ENCODE measurements at regions not wholly inside any gene's neighbourhood (a gene's known extent, or its start where the extent isn't known, plus 50 kb on each side); places are given as distances from the start of the nearest gene placed in this dataset.

- DNase-seq (ENCODE audit: low read depth, low spot score) (no peak), ATAC-seq (no peak)
- CTCF ChIA-PET: interaction anchor here (0.6 kb wide), 1 partner anchor 33 kb away, joined by 3 read pairs; no protein-coding TSS in a partner anchor
- Histone ChIP-seq H3K9me3 (ENCODE audit: control insufficient read depth, insufficient read depth, low read depth, low read length) (no peaks in the 10 kb centered on the region), H3K36me3 (ENCODE audit: control insufficient read depth, insufficient read depth, low read length) (no peaks in the 10 kb centered on the region), H3K27ac (ENCODE audit: low read length) (no peak overlapping the region), H3K4me3 (ENCODE audit: low read depth in 2 of 2, low read length in 2 of 2) (no peak overlapping the region), H3K27me3 (ENCODE audit: control insufficient read depth, insufficient read depth, low read length) (peaks cover 4% of the 10 kb centered on the region; the same call in 1 of the 2 replicates), H3K4me1 (ENCODE audit: control insufficient read depth, insufficient read depth, low read length) (no peaks in the 10 kb centered on the region)
- no TSS peak for BruUV-seq (replicated peaks)
- TF ChIP-seq SIN3A (IDR thresholded peaks at IDR 0.05; ENCODE audit: borderline replicate concordance, insufficient read depth, low read depth, low read length) (no peak), POLR2AphosphoS5 (IDR thresholded peaks at IDR 0.05; ENCODE audit: low read depth, low read length) (no peak)
- in situ Hi-C loops (cut with HindIII; ENCODE audit: low pct_unique_long_range_greater_than_20kb, low sequenced_read_pairs): no loop called here
- POLR2A ChIA-PET: no interaction called here
- intact Hi-C loops (cut with micrococcal nuclease; ENCODE audit: unreplicated experiment): no loop called here
These were observed 133.7 kb downstream of the FCRL5 start for GRCh38 chr1:157418659-157419058.

- H3K27me3 ChIP-seq (ENCODE audit: control insufficient read depth, insufficient read depth, low read length): peaks cover 4% of the 10 kb centered on the region; the same call in 1 of the 2 replicates
- H3K4me3 ChIP-seq (ENCODE audit: low read depth in 2 of 2, low read length in 2 of 2): no peak overlapping the region
- H3K36me3 ChIP-seq (ENCODE audit: control insufficient read depth, insufficient read depth, low read length): no peaks in the 10 kb centered on the region
- DNase-seq (ENCODE audit: low read depth, low spot score) (no peak), ATAC-seq (no peak)
- ChIA-PET POLR2A (no interaction called here), CTCF (interaction anchor here (0.6 kb wide), 1 partner anchor 33 kb away, joined by 3 read pairs; no protein-coding TSS in a partner anchor)
- no peaks in the 10 kb centered on the region for H3K9me3 ChIP-seq (ENCODE audit: control insufficient read depth, insufficient read depth, low read depth, low read length)
- no TSS peak for BruUV-seq (replicated peaks)
- intact Hi-C loops (cut with micrococcal nuclease; ENCODE audit: unreplicated experiment): no loop called here
- in situ Hi-C loops (cut with HindIII; ENCODE audit: low pct_unique_long_range_greater_than_20kb, low sequenced_read_pairs): no loop called here
- no peak overlapping the region for H3K27ac ChIP-seq (ENCODE audit: low read length)
- no peaks in the 10 kb centered on the region for H3K4me1 ChIP-seq (ENCODE audit: control insufficient read depth, insufficient read depth, low read length)
- TF ChIP-seq SIN3A (IDR thresholded peaks at IDR 0.05; ENCODE audit: borderline replicate concordance, insufficient read depth, low read depth, low read length) (no peak), TCF7L2 (IDR thresholded peaks at IDR 0.05; ENCODE audit: low read depth, low read length) (no peak)
These were observed 134.1 kb downstream of the FCRL5 start for GRCh38 chr1:157418231-157418630.

- Histone ChIP-seq H3K27ac (ENCODE audit: low read length) (no peak overlapping the region), H3K9me3 (ENCODE audit: control insufficient read depth, insufficient read depth, low read depth, low read length) (no peaks in the 10 kb centered on the region), H3K27me3 (ENCODE audit: control insufficient read depth, insufficient read depth, low read length) (peaks cover 5% of the 10 kb centered on the region; the same call in 1 of the 2 replicates), H3K4me3 (ENCODE audit: low read depth in 2 of 2, low read length in 2 of 2) (no peak overlapping the region), H3K36me3 (ENCODE audit: control insufficient read depth, insufficient read depth, low read length) (no peaks in the 10 kb centered on the region), H3K4me1 (ENCODE audit: control insufficient read depth, insufficient read depth, low read length) (no peaks in the 10 kb centered on the region)
- intact Hi-C loops (cut with micrococcal nuclease; ENCODE audit: unreplicated experiment): no loop called here
- TF ChIP-seq POLR2AphosphoS5 (IDR thresholded peaks at IDR 0.05; ENCODE audit: low read depth, low read length): no peak
- TF ChIP-seq SIN3A (IDR thresholded peaks at IDR 0.05; ENCODE audit: borderline replicate concordance, insufficient read depth, low read depth, low read length): no peak
- TF ChIP-seq TCF7L2 (IDR thresholded peaks at IDR 0.05; ENCODE audit: low read depth, low read length): no peak
- TF ChIP-seq REST (IDR thresholded peaks at IDR 0.05; ENCODE audit: insufficient read depth in 1 of 2, low read depth in 2 of 2, low read length in 1 of 2): no peak
- TF ChIP-seq CTCF (IDR thresholded peaks at IDR 0.05): no peak
- CTCF ChIA-PET: no interaction called here
- in situ Hi-C loops (cut with HindIII; ENCODE audit: low pct_unique_long_range_greater_than_20kb, low sequenced_read_pairs): no loop called here
- BruUV-seq (replicated peaks): no TSS peak
- POLR2A ChIA-PET: no interaction called here
- ATAC-seq (no peak), DNase-seq (ENCODE audit: low read depth, low spot score) (no peak)
These were observed 136.7 kb downstream of the FCRL5 start for GRCh38 chr1:157415661-157416060.
